WERI-Rb-1 (cell line): ENCODE measurements at regions not wholly inside any gene's neighbourhood (a gene's known extent, or its start where the extent isn't known, plus 50 kb on each side); places are given as distances from the start of the nearest gene placed in this dataset.

Experiments used
- DNase-seq: peaks from one replicate; pipeline ENCODE4 v3.0.0-alpha.2; 2020
- H3K27ac ChIP-seq: fragments of 250-450 bp; sonication (Bioruptor Pico); 2 replicates; pipeline ENCODE4 v1.5.1; 2020; ENCODE audit warnings: mild to moderate bottlenecking, moderate library complexity
- H3K27me3 ChIP-seq: fragments of 250-450 bp; sonication (Bioruptor Pico); 2 replicates; pipeline ENCODE4 v1.5.1; 2021; ENCODE audit warnings: mild to moderate bottlenecking, low read depth, moderate library complexity; ENCODE audit not compliant: insufficient read depth, severe bottlenecking
- H3K36me3 ChIP-seq: fragments of 250-450 bp; sonication (Bioruptor Pico); 2 replicates; pipeline ENCODE4 v1.5.1; 2020; ENCODE audit warnings: mild to moderate bottlenecking, moderate library complexity
- H3K4me3 ChIP-seq: 2 replicates; pipeline ENCODE4 v1.5.1; 2011; ENCODE audit warnings: low read depth, mild to moderate bottlenecking, control low read depth, low read length
- H3K9me3 ChIP-seq: fragments of 250-450 bp; sonication (Bioruptor Pico); 2 replicates; pipeline ENCODE4 v1.5.1; 2021; ENCODE audit warnings: mild to moderate bottlenecking, moderate library complexity; ENCODE audit not compliant: severe bottlenecking
- TF ChIP-seq, protein P1 (sequence below): IDR thresholded peaks from 2 replicates; pipeline ENCODE4 v1.5.1; 2011; ENCODE audit warnings: low read depth, mild to moderate bottlenecking, control low read depth, inconsistent platforms, low read length

- H3K4me3 ChIP-seq = no peak overlapping the region
- no peak for DNase-seq
- H3K27ac ChIP-seq = no peak overlapping the region
- H3K27me3 ChIP-seq = no peaks in the 10 kb centered on the region
- no peaks in the 10 kb centered on the region for H3K9me3 ChIP-seq
- no peaks in the 10 kb centered on the region for H3K36me3 ChIP-seq
- TF ChIP-seq, protein P1, sequence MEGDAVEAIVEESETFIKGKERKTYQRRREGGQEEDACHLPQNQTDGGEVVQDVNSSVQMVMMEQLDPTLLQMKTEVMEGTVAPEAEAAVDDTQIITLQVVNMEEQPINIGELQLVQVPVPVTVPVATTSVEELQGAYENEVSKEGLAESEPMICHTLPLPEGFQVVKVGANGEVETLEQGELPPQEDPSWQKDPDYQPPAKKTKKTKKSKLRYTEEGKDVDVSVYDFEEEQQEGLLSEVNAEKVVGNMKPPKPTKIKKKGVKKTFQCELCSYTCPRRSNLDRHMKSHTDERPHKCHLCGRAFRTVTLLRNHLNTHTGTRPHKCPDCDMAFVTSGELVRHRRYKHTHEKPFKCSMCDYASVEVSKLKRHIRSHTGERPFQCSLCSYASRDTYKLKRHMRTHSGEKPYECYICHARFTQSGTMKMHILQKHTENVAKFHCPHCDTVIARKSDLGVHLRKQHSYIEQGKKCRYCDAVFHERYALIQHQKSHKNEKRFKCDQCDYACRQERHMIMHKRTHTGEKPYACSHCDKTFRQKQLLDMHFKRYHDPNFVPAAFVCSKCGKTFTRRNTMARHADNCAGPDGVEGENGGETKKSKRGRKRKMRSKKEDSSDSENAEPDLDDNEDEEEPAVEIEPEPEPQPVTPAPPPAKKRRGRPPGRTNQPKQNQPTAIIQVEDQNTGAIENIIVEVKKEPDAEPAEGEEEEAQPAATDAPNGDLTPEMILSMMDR = no peak
These were observed 155.5 kb upstream of the SETMAR start for GRCh38 chr3:4147556-4148118.

GRCh38 chr3:4149296-4149695 is 153.9 kb upstream of the SETMAR start:
- TF ChIP-seq, protein P1 = no peak
- Histone ChIP-seq H3K27ac (no peak overlapping the region), H3K27me3 (no peaks in the 10 kb centered on the region), H3K36me3 (no peaks in the 10 kb centered on the region), H3K9me3 (no peaks in the 10 kb centered on the region), H3K4me3 (no peak overlapping the region)
- no peak for DNase-seq

DNA sequence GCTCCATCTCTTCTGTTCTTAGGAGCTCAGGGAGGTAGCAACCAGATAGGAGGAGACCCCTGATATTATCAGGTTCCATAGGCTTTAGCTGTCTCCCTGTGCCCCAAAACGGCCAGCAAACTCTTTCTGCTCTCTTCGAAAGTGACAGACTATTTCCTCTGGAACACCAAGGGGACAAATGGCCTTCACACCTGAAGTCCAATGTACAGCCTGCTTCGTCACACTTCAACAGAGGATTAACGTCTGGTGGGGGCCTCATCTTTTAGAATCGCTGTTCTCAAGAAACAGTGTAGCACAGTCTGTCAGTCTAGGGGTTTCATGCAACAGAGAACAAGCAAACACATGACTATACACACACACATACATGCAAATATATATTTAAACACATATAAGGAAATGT is 152.4 kb upstream of the SETMAR start:
- no peak overlapping the region for H3K4me3 ChIP-seq
- no peaks in the 10 kb centered on the region for H3K36me3 ChIP-seq
- DNase-seq = no peak
- TF ChIP-seq, protein P1 = no peak
- H3K27me3 ChIP-seq = no peaks in the 10 kb centered on the region
- H3K9me3 ChIP-seq = no peaks in the 10 kb centered on the region
- H3K27ac ChIP-seq = no peak overlapping the region

DNA sequence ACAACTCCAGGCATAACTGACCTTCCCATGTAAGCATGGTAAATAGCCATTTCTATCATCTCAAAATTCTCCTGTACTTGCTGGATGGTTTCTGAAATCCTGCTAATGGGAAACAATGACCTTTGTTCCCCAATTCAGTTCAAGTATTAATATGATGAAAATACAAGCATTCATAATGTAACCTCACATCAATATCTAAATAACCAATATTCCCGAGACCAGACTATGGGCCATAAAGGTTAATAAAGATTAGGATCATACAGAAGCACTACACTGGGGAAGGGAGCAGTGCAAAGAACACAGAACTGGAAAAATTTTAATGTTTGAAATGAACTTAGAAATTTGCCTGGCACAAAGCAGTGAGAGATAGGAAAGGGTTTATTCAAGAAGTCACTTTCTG is 151.3 kb upstream of the SETMAR start:
- TF ChIP-seq, protein P1 = no peak
- Histone ChIP-seq H3K9me3 (no peaks in the 10 kb centered on the region), H3K36me3 (no peaks in the 10 kb centered on the region), H3K27me3 (no peaks in the 10 kb centered on the region), H3K27ac (no peak overlapping the region), H3K4me3 (no peak overlapping the region)
- DNase-seq = no peak

DNA sequence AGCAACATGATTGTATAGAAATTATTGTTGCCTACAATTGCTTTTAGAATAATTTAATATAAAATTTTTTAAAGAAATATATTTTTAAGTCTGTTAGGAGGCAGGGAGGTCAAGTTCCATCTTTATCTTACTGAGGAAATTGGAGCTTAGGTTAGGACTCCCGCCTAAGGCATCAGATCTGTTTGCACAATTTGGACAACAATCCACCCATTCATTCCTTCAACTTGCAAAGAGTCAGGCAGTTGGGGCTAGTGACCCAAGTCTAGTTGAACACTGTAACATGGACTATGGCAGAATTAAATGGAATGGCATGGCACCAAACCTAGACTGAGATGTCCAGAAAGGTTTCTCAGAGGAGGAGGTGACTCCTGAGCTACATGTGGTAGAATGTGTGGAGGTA is 149.4 kb upstream of the SETMAR start:
- no peak for DNase-seq
- no peak overlapping the region for H3K27ac ChIP-seq
- no peaks in the 10 kb centered on the region for H3K36me3 ChIP-seq
- H3K9me3 ChIP-seq = no peaks in the 10 kb centered on the region
- TF ChIP-seq, protein P1 = no peak
- no peak overlapping the region for H3K4me3 ChIP-seq
- H3K27me3 ChIP-seq = no peaks in the 10 kb centered on the region

GRCh38 chr3:4158329-4158728 is 144.8 kb upstream of the SETMAR start:
- Histone ChIP-seq H3K27ac (no peak overlapping the region), H3K4me3 (no peak overlapping the region), H3K27me3 (no peaks in the 10 kb centered on the region), H3K36me3 (no peaks in the 10 kb centered on the region), H3K9me3 (no peaks in the 10 kb centered on the region)
- TF ChIP-seq, protein P1 = no peak
- DNase-seq = no peak
